Vagina (tissue), 2 donors: ENCODE measurements at regions not wholly inside any gene's neighbourhood (a gene's known extent, or its start where the extent isn't known, plus 50 kb on each side); places are given as distances from the start of the nearest gene placed in this dataset.

Source experiments
- DNase-seq, 2 donors: peaks; one replicate each; pipeline ENCODE4 v3.0.0-alpha.2; 2017; ENCODE audit errors: extremely low spot score in 2 of 2
- H3K27ac ChIP-seq: fragments of 200-600 bp; sonication (generic); one replicate; pipeline ENCODE4 v1.5.1; 2019
- H3K27me3 ChIP-seq: fragments of 200-600 bp; sonication (generic); one replicate; pipeline ENCODE4 v1.5.1; 2019
- H3K36me3 ChIP-seq, 2 donors: fragments of 200-600 bp; sonication (generic); one replicate each; pipeline ENCODE4 v1.5.1; 2017 to 2019
- H3K4me1 ChIP-seq: fragments of 200-600 bp; sonication (generic); one replicate; pipeline ENCODE4 v1.5.1; 2019
- H3K4me3 ChIP-seq, 2 donors: fragments of 200-600 bp; sonication (generic); 1 replicate in 1 of 2; 2 replicates in 1 of 2; pipeline ENCODE4 v1.5.1; 2016 to 2019
- H3K9me3 ChIP-seq: fragments of 200-600 bp; sonication (generic); one replicate; pipeline ENCODE4 v1.5.1; 2019
- POLR2A ChIP-seq, 2 donors: fragments of 450-650 bp; IDR thresholded peaks; one replicate each; pipeline ENCODE4 v1.6.1; 2017; ENCODE audit warnings: antibody characterized with exemption in 2 of 2, mild to moderate bottlenecking in 2 of 2, moderate library complexity in 2 of 2
- POLR2AphosphoS5 ChIP-seq, 2 donors: sonication (generic); formaldehyde crosslinking; IDR thresholded peaks; one replicate each; pipeline ENCODE4 v1.9.0; 2017; ENCODE audit warnings: antibody characterized with exemption in 2 of 2, mild to moderate bottlenecking in 2 of 2, low read depth in 1 of 2; ENCODE audit not compliant: insufficient read depth in 1 of 2
- intact Hi-C: fragments of 100-400 bp; cut with DNase I; formaldehyde crosslinking; loops from one replicate; pipeline ENCODE4 v1.15.1; 2023
- TF ChIP-seq, protein P1 (sequence below), 3 experiments: fragments of 450-650 bp in 2 of 3; fragments of 200-600 bp in 1 of 3; sonication (generic) in 1 of 3; IDR thresholded peaks; one replicate each; pipeline ENCODE4 v1.5.1; 2017 to 2019; ENCODE audit warnings: antibody characterized with exemption in 3 of 3, mild to moderate bottlenecking in 2 of 3, moderate library complexity in 2 of 3

DNA sequence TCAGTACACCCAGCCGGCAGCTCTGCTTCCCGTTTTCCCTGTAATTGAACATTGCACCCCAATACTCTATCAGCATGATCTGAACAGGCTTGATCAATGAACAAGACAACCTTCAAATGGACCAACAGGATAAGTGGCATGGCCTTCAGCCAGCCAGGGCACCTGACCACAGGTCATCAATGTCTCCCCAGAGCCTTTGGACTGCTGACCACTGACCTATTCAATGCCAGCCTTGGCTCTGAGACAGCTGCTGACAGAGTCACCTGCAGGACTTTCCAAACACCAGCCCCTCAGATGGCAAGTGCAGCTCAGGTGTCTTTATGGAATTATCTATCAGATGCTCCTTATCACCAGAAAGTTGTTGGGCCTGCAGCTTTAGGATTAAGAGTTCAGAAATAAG is 462.9 kb upstream of the ASIC2 start:
- no peaks in the 10 kb centered on the region for H3K27me3 ChIP-seq
- no peak for DNase-seq
- intact Hi-C loops = no loop called here
- no peaks in the 10 kb centered on the region for H3K4me1 ChIP-seq
- no peaks in the 10 kb centered on the region for H3K9me3 ChIP-seq
- no peak overlapping the region for H3K4me3 ChIP-seq
- no peak for TF ChIP-seq POLR2AphosphoS5 (IDR thresholded peaks at IDR 0.05; ENCODE audit: insufficient read depth in 1 of 2, low read depth in 1 of 2)
- no peak for TF ChIP-seq POLR2A (IDR thresholded peaks at IDR 0.05)
- TF ChIP-seq, protein P1, sequence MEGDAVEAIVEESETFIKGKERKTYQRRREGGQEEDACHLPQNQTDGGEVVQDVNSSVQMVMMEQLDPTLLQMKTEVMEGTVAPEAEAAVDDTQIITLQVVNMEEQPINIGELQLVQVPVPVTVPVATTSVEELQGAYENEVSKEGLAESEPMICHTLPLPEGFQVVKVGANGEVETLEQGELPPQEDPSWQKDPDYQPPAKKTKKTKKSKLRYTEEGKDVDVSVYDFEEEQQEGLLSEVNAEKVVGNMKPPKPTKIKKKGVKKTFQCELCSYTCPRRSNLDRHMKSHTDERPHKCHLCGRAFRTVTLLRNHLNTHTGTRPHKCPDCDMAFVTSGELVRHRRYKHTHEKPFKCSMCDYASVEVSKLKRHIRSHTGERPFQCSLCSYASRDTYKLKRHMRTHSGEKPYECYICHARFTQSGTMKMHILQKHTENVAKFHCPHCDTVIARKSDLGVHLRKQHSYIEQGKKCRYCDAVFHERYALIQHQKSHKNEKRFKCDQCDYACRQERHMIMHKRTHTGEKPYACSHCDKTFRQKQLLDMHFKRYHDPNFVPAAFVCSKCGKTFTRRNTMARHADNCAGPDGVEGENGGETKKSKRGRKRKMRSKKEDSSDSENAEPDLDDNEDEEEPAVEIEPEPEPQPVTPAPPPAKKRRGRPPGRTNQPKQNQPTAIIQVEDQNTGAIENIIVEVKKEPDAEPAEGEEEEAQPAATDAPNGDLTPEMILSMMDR (IDR thresholded peaks at IDR 0.05) = no peak
- H3K36me3 ChIP-seq = no peaks in the 10 kb centered on the region
- no peak overlapping the region for H3K27ac ChIP-seq

DNA sequence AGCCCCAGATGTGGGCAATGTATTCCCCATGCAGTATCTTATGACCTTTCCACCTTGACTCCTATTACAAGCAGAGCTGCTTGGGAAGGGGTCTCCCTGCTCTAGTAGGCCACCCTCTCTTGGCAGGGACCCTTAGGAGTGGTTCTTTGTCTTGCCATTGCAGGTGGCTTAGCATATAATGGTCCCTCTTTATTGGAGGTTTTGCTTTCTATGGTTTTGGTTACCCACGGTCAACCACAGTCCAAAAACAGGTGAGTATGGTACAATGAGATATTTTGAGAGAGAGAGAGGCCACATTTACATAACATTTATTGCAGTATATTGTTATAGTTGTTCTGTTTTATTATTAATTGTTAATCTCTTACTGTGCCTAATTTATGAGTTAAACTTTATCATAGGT is 472.8 kb upstream of the ASIC2 start:
- TF ChIP-seq POLR2A (IDR thresholded peaks at IDR 0.05) = no peak
- TF ChIP-seq, protein P1 (IDR thresholded peaks at IDR 0.05) = no peak
- no peak for TF ChIP-seq POLR2AphosphoS5 (IDR thresholded peaks at IDR 0.05; ENCODE audit: insufficient read depth in 1 of 2, low read depth in 1 of 2)
- H3K9me3 ChIP-seq = no peaks in the 10 kb centered on the region
- DNase-seq = no peak
- H3K36me3 ChIP-seq = no peaks in the 10 kb centered on the region
- H3K4me3 ChIP-seq = no peak overlapping the region
- H3K4me1 ChIP-seq = no peaks in the 10 kb centered on the region
- no peak overlapping the region for H3K27ac ChIP-seq
- H3K27me3 ChIP-seq = no peaks in the 10 kb centered on the region
- intact Hi-C loops = no loop called here

DNA sequence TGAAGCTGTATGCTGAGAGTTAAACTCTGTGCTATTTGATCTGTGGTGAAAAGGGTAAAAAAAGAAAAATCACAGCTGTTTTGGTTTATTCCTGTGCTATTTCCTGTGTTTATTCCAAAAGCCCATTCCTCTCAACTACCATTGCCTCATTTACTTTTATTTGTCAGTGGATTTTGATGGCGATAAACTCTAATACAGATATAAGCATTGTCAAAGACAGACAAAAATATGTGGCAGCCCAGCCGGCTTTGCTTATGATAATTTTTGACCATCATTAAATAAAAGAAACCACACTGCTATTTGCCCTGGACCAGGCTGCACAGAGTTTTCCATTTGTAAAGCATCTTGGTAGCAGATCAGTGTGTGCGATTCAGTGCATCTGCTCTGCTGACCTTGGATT is 473.6 kb upstream of the ASIC2 start:
- no peak overlapping the region for H3K4me3 ChIP-seq
- H3K4me1 ChIP-seq = no peaks in the 10 kb centered on the region
- TF ChIP-seq POLR2AphosphoS5 (IDR thresholded peaks at IDR 0.05; ENCODE audit: insufficient read depth in 1 of 2, low read depth in 1 of 2) (no peak), POLR2A (IDR thresholded peaks at IDR 0.05) (no peak)
- no peaks in the 10 kb centered on the region for H3K9me3 ChIP-seq
- no peak for DNase-seq
- no peaks in the 10 kb centered on the region for H3K27me3 ChIP-seq
- H3K27ac ChIP-seq = no peak overlapping the region
- no peaks in the 10 kb centered on the region for H3K36me3 ChIP-seq
- intact Hi-C loops = no loop called here

DNA sequence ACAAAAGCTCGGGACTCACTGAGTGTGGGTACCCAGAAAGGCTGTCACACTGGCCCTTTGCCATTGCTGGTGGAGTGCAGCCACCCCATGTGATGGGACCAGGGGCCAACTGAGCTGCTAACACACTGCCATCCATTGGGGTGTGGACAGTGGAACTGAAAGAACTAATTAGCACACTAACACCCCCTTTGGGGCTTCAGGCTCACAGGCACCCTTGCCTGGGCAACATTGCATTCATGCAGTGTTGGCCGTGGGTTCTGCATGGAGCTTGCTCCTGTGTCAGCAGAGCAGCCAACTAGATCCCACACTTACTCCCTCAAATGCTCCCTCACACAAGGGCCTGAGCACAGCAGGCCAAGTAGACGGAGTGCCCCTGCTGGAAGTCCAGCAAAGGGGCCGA is 476.0 kb upstream of the ASIC2 start:
- TF ChIP-seq, protein P1 (IDR thresholded peaks at IDR 0.05) = no peak
- intact Hi-C loops = no loop called here

DNA sequence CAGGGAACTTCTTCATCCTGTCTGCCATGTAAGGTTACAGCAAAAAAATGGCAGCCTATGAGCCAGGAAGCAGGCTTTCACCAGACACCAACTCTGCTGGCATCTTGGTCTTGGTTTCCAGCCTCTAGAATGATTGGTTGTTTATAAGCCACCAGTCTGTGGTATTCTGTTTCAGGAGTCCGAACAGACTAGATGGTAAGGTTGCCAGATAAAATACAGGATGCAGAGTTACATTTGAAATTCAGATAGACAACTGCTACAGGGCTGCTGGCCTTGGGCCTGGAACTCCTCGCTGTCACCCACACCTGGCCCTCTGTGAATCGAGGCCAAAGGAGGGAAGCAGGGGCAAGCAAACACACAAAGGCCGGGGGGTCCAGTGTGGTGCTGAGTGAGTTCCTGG is 478.8 kb upstream of the CCL2 start:
- TF ChIP-seq POLR2A (IDR thresholded peaks at IDR 0.05) (no peak), POLR2AphosphoS5 (IDR thresholded peaks at IDR 0.05; ENCODE audit: insufficient read depth in 1 of 2, low read depth in 1 of 2) (no peak)
- TF ChIP-seq, protein P1 (IDR thresholded peaks at IDR 0.05) = no peak
- no peaks in the 10 kb centered on the region for H3K27me3 ChIP-seq
- no peak overlapping the region for H3K4me3 ChIP-seq
- no peaks in the 10 kb centered on the region for H3K4me1 ChIP-seq
- H3K9me3 ChIP-seq = no peaks in the 10 kb centered on the region
- DNase-seq = no peak
- no peaks in the 10 kb centered on the region for H3K36me3 ChIP-seq
- no peak overlapping the region for H3K27ac ChIP-seq
- intact Hi-C loops = no loop called here

More for the DNA sequence above, 476.0 kb upstream of the ASIC2 start:
- no peaks in the 10 kb centered on the region for H3K36me3 ChIP-seq
- no peak overlapping the region for H3K27ac ChIP-seq
- no peaks in the 10 kb centered on the region for H3K9me3 ChIP-seq
- H3K27me3 ChIP-seq = no peaks in the 10 kb centered on the region
- no peaks in the 10 kb centered on the region for H3K4me1 ChIP-seq
- no peak overlapping the region for H3K4me3 ChIP-seq
- DNase-seq = peak in 1 of 2 donors; percentile 40

DNA sequence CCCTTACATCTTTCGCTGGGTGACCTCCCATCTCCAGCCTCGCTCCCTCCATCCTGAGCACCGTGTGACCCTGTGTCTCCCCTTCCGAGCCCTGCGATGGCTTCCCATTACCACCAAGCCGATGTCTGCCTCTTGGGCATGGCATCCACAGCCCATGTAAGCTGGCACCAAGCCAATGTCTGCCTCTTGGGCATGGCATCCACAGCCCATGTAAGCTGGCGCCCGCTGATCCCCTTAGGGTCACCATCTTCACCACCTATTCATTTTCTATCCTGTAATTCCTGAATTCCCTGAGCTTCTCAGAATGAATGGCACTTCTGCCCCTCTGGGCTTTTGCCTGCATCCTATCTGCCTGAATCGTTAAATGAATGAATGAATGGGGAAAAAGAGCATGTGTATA is 478.2 kb upstream of the CCL2 start:
- Histone ChIP-seq H3K9me3 (no peaks in the 10 kb centered on the region), H3K36me3 (no peaks in the 10 kb centered on the region), H3K27ac (no peak overlapping the region), H3K4me3 (no peak overlapping the region), H3K27me3 (no peaks in the 10 kb centered on the region), H3K4me1 (no peaks in the 10 kb centered on the region)
- TF ChIP-seq, protein P1 (IDR thresholded peaks at IDR 0.05) = no peak
- TF ChIP-seq POLR2AphosphoS5 (IDR thresholded peaks at IDR 0.05; ENCODE audit: insufficient read depth in 1 of 2, low read depth in 1 of 2) = no peak
- TF ChIP-seq POLR2A (IDR thresholded peaks at IDR 0.05) = no peak
- DNase-seq = no peak
- intact Hi-C loops = no loop called here
